NT2/D1 (cell line): ENCODE measurements at regions not wholly inside any gene's neighbourhood (a gene's known extent, or its start where the extent isn't known, plus 50 kb on each side); places are given as distances from the start of the nearest gene placed in this dataset.
"Not testable (repeated sequence)": the region's sequence is repeated elsewhere in the genome, so short reads cannot be mapped to it uniquely, and the experiment has no call there.

Source experiments
- DNase-seq: peaks from one replicate; pipeline ENCODE4 v3.0.0-alpha.2; 2011; ENCODE audit warnings: low read depth, low spot score
- H3K27me3 ChIP-seq: 2 replicates; pipeline ENCODE4 v1.6.0; 2011; ENCODE audit warnings: mild to moderate bottlenecking; ENCODE audit not compliant: insufficient read length, insufficient read depth
- H3K36me3 ChIP-seq: 2 replicates; pipeline ENCODE4 v1.6.1; 2011; ENCODE audit warnings: mild to moderate bottlenecking, low read length, mixed read lengths; ENCODE audit not compliant: insufficient read depth, insufficient read length
- H3K4me1 ChIP-seq: 2 replicates; pipeline ENCODE4 v1.5.1; 2011; ENCODE audit not compliant: insufficient read depth, insufficient read length
- H3K4me3 ChIP-seq: 2 replicates; pipeline ENCODE4 v1.5.1; 2011; ENCODE audit warnings: low read depth; ENCODE audit not compliant: insufficient read length
- H3K9ac ChIP-seq: 2 replicates; pipeline ENCODE4 v1.6.0; 2011; ENCODE audit warnings: low read depth; ENCODE audit not compliant: insufficient read length
- H3K9me3 ChIP-seq: 2 replicates; pipeline ENCODE4 v1.5.1; 2011; ENCODE audit warnings: mild to moderate bottlenecking, low read length; ENCODE audit not compliant: insufficient read depth
- SUZ12 ChIP-seq: IDR thresholded peaks from 2 replicates; pipeline ENCODE4 v1.6.1; 2011; ENCODE audit not compliant: insufficient read length, insufficient read depth; ENCODE audit errors: extremely low read depth
- YY1 ChIP-seq: IDR thresholded peaks from 2 replicates; pipeline ENCODE4 v1.6.1; 2011; ENCODE audit not compliant: insufficient read length, insufficient read depth
- ZNF274 ChIP-seq: IDR thresholded peaks from 2 replicates; pipeline ENCODE4 v1.6.1; 2011; ENCODE audit warnings: mild to moderate bottlenecking, low read depth, low read length

GRCh38 chr3:154904328-154904727 is 175.8 kb upstream of the MME start:
- Histone ChIP-seq H3K27me3 (no peaks in the 10 kb centered on the region), H3K9ac (no peak overlapping the region), H3K4me1 (no peaks in the 10 kb centered on the region), H3K9me3 (no peaks in the 10 kb centered on the region), H3K36me3 (no peaks in the 10 kb centered on the region), H3K4me3 (no peak overlapping the region)
- DNase-seq, result peak; percentile 22
- TF ChIP-seq ZNF274 (no peak), YY1 (no peak), SUZ12 (no peak)

- not testable (repeated sequence) for H3K27me3 ChIP-seq, H3K9ac ChIP-seq, DNase-seq, H3K9me3 ChIP-seq, H3K4me1 ChIP-seq, H3K4me3 ChIP-seq, H3K36me3 ChIP-seq
Measured at GRCh38 chr3:154902495-154902894, 177.6 kb upstream of the MME start.

- Histone ChIP-seq H3K4me3 (no peak overlapping the region), H3K27me3 (no peaks in the 10 kb centered on the region), H3K4me1 (no peaks in the 10 kb centered on the region), H3K36me3 (no peaks in the 10 kb centered on the region), H3K9me3 (no peaks in the 10 kb centered on the region), H3K9ac (no peak overlapping the region)
- DNase-seq, result no peak
- TF ChIP-seq YY1, result no peak
- no peak for TF ChIP-seq SUZ12
- TF ChIP-seq ZNF274, result no peak
Measured at GRCh38 chr3:154901278-154901677, 178.8 kb upstream of the MME start.

GRCh38 chr3:154900816-154901215 is 179.3 kb upstream of the MME start:
- Histone ChIP-seq H3K27me3 (no peaks in the 10 kb centered on the region), H3K9ac (no peak overlapping the region), H3K4me3 (no peak overlapping the region), H3K36me3 (no peaks in the 10 kb centered on the region), H3K4me1 (no peaks in the 10 kb centered on the region), H3K9me3 (no peaks in the 10 kb centered on the region)
- TF ChIP-seq SUZ12 (no peak), ZNF274 (no peak), YY1 (no peak)
- DNase-seq, result no peak

GRCh38 chr3:154898916-154899315 is 181.2 kb upstream of the MME start:
- DNase-seq, result no peak
- H3K27me3 ChIP-seq, result no peaks in the 10 kb centered on the region
- H3K36me3 ChIP-seq, result no peaks in the 10 kb centered on the region
- no peaks in the 10 kb centered on the region for H3K4me1 ChIP-seq
- TF ChIP-seq YY1 (no peak), SUZ12 (no peak), ZNF274 (no peak)
- no peaks in the 10 kb centered on the region for H3K9me3 ChIP-seq
- H3K4me3 ChIP-seq, result no peak overlapping the region
- H3K9ac ChIP-seq, result no peak overlapping the region

GRCh38 chr3:154898443-154898842 is 181.7 kb upstream of the MME start:
- Histone ChIP-seq H3K27me3 (no peaks in the 10 kb centered on the region), H3K36me3 (no peaks in the 10 kb centered on the region), H3K4me1 (no peaks in the 10 kb centered on the region), H3K9me3 (no peaks in the 10 kb centered on the region), H3K4me3 (no peak overlapping the region), H3K9ac (no peak overlapping the region)
- no peak for DNase-seq
- no peak for TF ChIP-seq YY1
- no peak for TF ChIP-seq ZNF274
- no peak for TF ChIP-seq SUZ12

- no peaks in the 10 kb centered on the region for H3K36me3 ChIP-seq
- DNase-seq, result no peak
- TF ChIP-seq ZNF274, result no peak
- TF ChIP-seq SUZ12, result no peak
- no peak for TF ChIP-seq YY1
- no peak overlapping the region for H3K4me3 ChIP-seq
- H3K9ac ChIP-seq, result no peak overlapping the region
- H3K4me1 ChIP-seq, result no peaks in the 10 kb centered on the region
- H3K27me3 ChIP-seq, result no peaks in the 10 kb centered on the region
- peaks cover 4% of the 10 kb centered on the region; the same call in 1 of the 2 replicates for H3K9me3 ChIP-seq
Measured at GRCh38 chr3:154893813-154894212, 186.3 kb upstream of the MME start.

- TF ChIP-seq SUZ12, result no peak
- no peak for TF ChIP-seq ZNF274
- no peak for TF ChIP-seq YY1
- Histone ChIP-seq H3K9me3 (peaks cover 4% of the 10 kb centered on the region; the same call in 1 of the 2 replicates), H3K36me3 (no peaks in the 10 kb centered on the region), H3K9ac (no peak overlapping the region), H3K4me3 (no peak overlapping the region), H3K27me3 (no peaks in the 10 kb centered on the region), H3K4me1 (no peaks in the 10 kb centered on the region)
- DNase-seq, result no peak
Measured at GRCh38 chr3:154889227-154889634, 190.9 kb upstream of the MME start.
